HG02840 (cell line): ENCODE measurements at regions not wholly inside any gene's neighbourhood (a gene's known extent, or its start where the extent isn't known, plus 50 kb on each side); places are given as distances from the start of the nearest gene placed in this dataset.

Source experiments
- ATAC-seq: cut with Tn5 transposase; IDR thresholded peaks from one replicate; pipeline ENCODE4 v1.9.1; 2021; ENCODE audit warnings: mild to moderate bottlenecking, moderate library complexity, moderate number of reproducible peaks; ENCODE audit not compliant: unreplicated experiment, low FRiP score

GRCh38 chr6:139496654-139497344 is 122.4 kb upstream of the CITED2 start:
- ATAC-seq, result no peak

- ATAC-seq, result no peak
These were observed 120.0 kb upstream of the CITED2 start for GRCh38 chr6:139494376-139494990.

- ATAC-seq, result no peak
These were observed 116.0 kb upstream of the CITED2 start for GRCh38 chr6:139490482-139490881.

- no peak for ATAC-seq
These were observed 112.0 kb upstream of the CITED2 start for GRCh38 chr6:139486476-139486799.

GRCh38 chr6:139485742-139486475 is 111.5 kb upstream of the CITED2 start:
- ATAC-seq, result no peak

- ATAC-seq, result no peak
These were observed 110.7 kb upstream of the CITED2 start for GRCh38 chr6:139485185-139485584.

- no peak for ATAC-seq
These were observed 108.6 kb upstream of the CITED2 start for GRCh38 chr6:139483079-139483478.

GRCh38 chr6:139482287-139482686 is 107.8 kb upstream of the CITED2 start:
- ATAC-seq, result no peak

GRCh38 chr6:139480356-139481165 is 106.1 kb upstream of the CITED2 start:
- ATAC-seq, result no peak

GRCh38 chr6:139479433-139480222 is 105.2 kb upstream of the CITED2 start:
- ATAC-seq, result no peak

GRCh38 chr6:139475646-139476045 is 101.2 kb upstream of the CITED2 start:
- ATAC-seq, result no peak

- no peak for ATAC-seq
These were observed 100.8 kb upstream of the CITED2 start for GRCh38 chr6:139475241-139475640.

- no peak for ATAC-seq
These were observed 100.0 kb upstream of the CITED2 start for GRCh38 chr6:139474145-139475108.

GRCh38 chr6:139473731-139474130 is 99.3 kb upstream of the CITED2 start:
- no peak for ATAC-seq

GRCh38 chr6:139473231-139473701 is 98.8 kb upstream of the CITED2 start:
- no peak for ATAC-seq

- no peak for ATAC-seq
These were observed 98.0 kb upstream of the CITED2 start for GRCh38 chr6:139472351-139473015.

GRCh38 chr6:139470997-139471396 is 96.5 kb upstream of the CITED2 start:
- ATAC-seq, result no peak

- no peak for ATAC-seq
These were observed 93.9 kb upstream of the CITED2 start for GRCh38 chr6:139468178-139468819.
